ENCODE measurements at regions not wholly inside any gene's neighbourhood (a gene's known extent, or its start where the extent isn't known, plus 50 kb on each side); places are given as distances from the start of the nearest gene placed in this dataset.

- Histone ChIP-seq H3K23ac (ENCODE audit: insufficient read length) (no peak overlapping the region), H3K79me2 (ENCODE audit: control insufficient read depth in 1 of 2, insufficient read depth in 2 of 2, low read length in 2 of 2) (no peaks in the 10 kb centered on the region), H4K5ac (ENCODE audit: insufficient read length, low read depth, low read length) (no peak overlapping the region), H2BK15ac (ENCODE audit: low read length) (no peak overlapping the region), H3K4me1 (replicated peaks in 1 of 4; ENCODE audit: control insufficient read depth in 3 of 4, insufficient read depth in 4 of 4, low read length in 3 of 4) (no peaks in the 10 kb centered on the region), H4K20me1 (replicated peaks in 1 of 2; ENCODE audit: control insufficient read depth in 1 of 2, insufficient read depth in 2 of 2, low read length in 2 of 2) (no peaks in the 10 kb centered on the region), H3K4ac (replicated peaks; ENCODE audit: insufficient read length, low read depth, low read length) (no peak overlapping the region), H2BK120ac (replicated peaks; ENCODE audit: low read depth, low read length) (no peak overlapping the region), H3K56ac (replicated peaks; ENCODE audit: insufficient read length, low read depth, low read length) (no peak overlapping the region), H2BK20ac (ENCODE audit: low read length) (no peak overlapping the region), H3K36me3 (ENCODE audit: control insufficient read depth in 2 of 4, insufficient read depth in 4 of 4, low read length in 3 of 4) (no peaks in the 10 kb centered on the region), H3K4me3 (ENCODE audit: extremely low read depth in 1 of 4, insufficient read depth in 2 of 4, low read depth in 3 of 4, low read length in 4 of 4) (no peak overlapping the region), H3K79me1 (ENCODE audit: low read depth, low read length) (no peaks in the 10 kb centered on the region), H3K14ac (ENCODE audit: insufficient read length) (no peak overlapping the region), H2BK12ac (ENCODE audit: low read depth, low read length) (no peak overlapping the region), H3K23me2 (ENCODE audit: low read depth, low read length) (no peaks in the 10 kb centered on the region), H3K18ac (ENCODE audit: extremely low read depth, low read length) (no peak overlapping the region), H4K8ac (ENCODE audit: extremely low read depth, insufficient read depth, low read length) (no peak overlapping the region), H2AFZ (ENCODE audit: low read length) (no peak overlapping the region; the same call in 1 of the 2 replicates), H3K27me3 (replicated peaks in 1 of 4; ENCODE audit: control insufficient read depth in 3 of 4, extremely low read depth in 1 of 4, insufficient read depth in 3 of 4, low read length in 3 of 4) (no peaks in the 10 kb centered on the region), H2AK5ac (ENCODE audit: low read depth, low read length) (no peak overlapping the region), H3K9me3 (ENCODE audit: insufficient read depth in 2 of 2, low read depth in 1 of 2, low read length in 1 of 2) (no peaks in the 10 kb centered on the region), H3K27ac (ENCODE audit: low read depth, low read length) (no peak overlapping the region), H2BK5ac (ENCODE audit: low read depth, low read length) (no peak overlapping the region), H4K91ac (replicated peaks; ENCODE audit: insufficient read length, low read length) (no peak overlapping the region), H3K4me2 (ENCODE audit: insufficient read depth in 1 of 2, low read depth in 2 of 2, low read length in 2 of 2) (no peak overlapping the region), H3K9ac (replicated peaks in 1 of 4; ENCODE audit: extremely low read depth in 1 of 4, low read depth in 3 of 4, low read length in 3 of 4) (no peak overlapping the region)
- FAIRE-seq (no peak), DNase-seq (ENCODE audit: low read depth in 1 of 2, low spot score in 2 of 2) (no peak)
- ChIA-PET POLR2A (ENCODE audit: partially characterized antibody) (no interaction called here), CTCF (ENCODE audit: partially characterized antibody) (interaction anchor here (1.3 to 1.6 kb wide), 2 partner anchors 10 to 30 kb away, joined by 3 to 4 read pairs; no protein-coding TSS in a partner anchor)
- WGBS, 2 experiments (ENCODE audit: extremely low coverage in 1 of 2, insufficient coverage in 1 of 2, insufficient read length in 1 of 2, insufficient replicate concordance in 2 of 2, low coverage in 1 of 2, low lambda C conversion rate in 2 of 2, missing lambda C conversion rate in 1 of 2) = 93% methylated on average over 3 of the region's 3 CpGs; no CpG with 5 or more reads in 1 of the 2 experiments
- TF ChIP-seq CEBPB (IDR thresholded peaks at IDR 0.05; ENCODE audit: low read depth, low read length) (no peak), POLR2AphosphoS5 (IDR thresholded peaks at IDR 0.05; ENCODE audit: low read depth, low read length) (no peak), YY1 (IDR thresholded peaks at IDR 0.05; ENCODE audit: low read depth, low read length) (no peak), ASH2L (IDR thresholded peaks at IDR 0.05; ENCODE audit: low read length) (no peak), USF2 (IDR thresholded peaks at IDR 0.05; ENCODE audit: low read length) (no peak), SRF (IDR thresholded peaks at IDR 0.05; ENCODE audit: low read depth, low read length) (no peak), BCL11A (IDR thresholded peaks at IDR 0.05; ENCODE audit: low read depth in 2 of 2, low read length in 2 of 2) (no peak), SIN3A (conservative IDR thresholded peaks at IDR 0.05 in 1 of 2, IDR thresholded peaks at IDR 0.05 in 1 of 2; ENCODE audit: low read depth in 1 of 2, low read length in 2 of 2) (no peak), ATF2 (IDR thresholded peaks at IDR 0.05; ENCODE audit: low read length) (no peak), RNF2 (IDR thresholded peaks at IDR 0.05; ENCODE audit: borderline replicate concordance, low read depth, low read length, missing control alignments, poor library complexity, severe bottlenecking) (no peak), POLR2A (IDR thresholded peaks at IDR 0.05; ENCODE audit: control extremely low read depth in 1 of 2, low read depth in 2 of 2, low read length in 2 of 2) (no peak), GABPA (IDR thresholded peaks at IDR 0.05; ENCODE audit: borderline replicate concordance, insufficient read depth, low read length) (no peak)
Observed at GRCh38 chr6:19906171-19906570, 69.0 kb downstream of the ID4 start.

Measured in H1 (cell line).